ENCODE measurements at regions not wholly inside any gene's neighbourhood (a gene's known extent, or its start where the extent isn't known, plus 50 kb on each side); places are given as distances from the start of the nearest gene placed in this dataset.

DNA sequence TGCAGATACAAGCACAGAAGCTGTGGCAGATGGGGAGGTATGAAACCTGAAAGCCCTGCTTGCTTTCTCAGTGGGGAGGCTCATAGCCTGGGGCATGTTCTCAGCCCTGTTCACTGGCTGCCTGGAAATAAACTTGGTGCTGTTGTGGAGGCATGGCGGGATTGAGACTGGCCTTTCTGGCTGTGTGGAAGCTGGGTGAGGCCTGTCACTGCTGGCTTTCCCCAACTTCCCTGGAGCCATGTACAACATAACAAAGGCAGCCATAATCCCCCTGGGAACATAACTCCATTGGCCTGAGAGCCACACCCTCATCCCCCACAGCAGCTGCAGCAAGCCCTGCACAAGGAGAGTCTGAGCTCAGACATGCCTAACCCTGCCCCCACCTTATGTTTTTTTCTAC, 237.7 kb upstream of the TLL1 start:
- TF ChIP-seq, protein P1, sequence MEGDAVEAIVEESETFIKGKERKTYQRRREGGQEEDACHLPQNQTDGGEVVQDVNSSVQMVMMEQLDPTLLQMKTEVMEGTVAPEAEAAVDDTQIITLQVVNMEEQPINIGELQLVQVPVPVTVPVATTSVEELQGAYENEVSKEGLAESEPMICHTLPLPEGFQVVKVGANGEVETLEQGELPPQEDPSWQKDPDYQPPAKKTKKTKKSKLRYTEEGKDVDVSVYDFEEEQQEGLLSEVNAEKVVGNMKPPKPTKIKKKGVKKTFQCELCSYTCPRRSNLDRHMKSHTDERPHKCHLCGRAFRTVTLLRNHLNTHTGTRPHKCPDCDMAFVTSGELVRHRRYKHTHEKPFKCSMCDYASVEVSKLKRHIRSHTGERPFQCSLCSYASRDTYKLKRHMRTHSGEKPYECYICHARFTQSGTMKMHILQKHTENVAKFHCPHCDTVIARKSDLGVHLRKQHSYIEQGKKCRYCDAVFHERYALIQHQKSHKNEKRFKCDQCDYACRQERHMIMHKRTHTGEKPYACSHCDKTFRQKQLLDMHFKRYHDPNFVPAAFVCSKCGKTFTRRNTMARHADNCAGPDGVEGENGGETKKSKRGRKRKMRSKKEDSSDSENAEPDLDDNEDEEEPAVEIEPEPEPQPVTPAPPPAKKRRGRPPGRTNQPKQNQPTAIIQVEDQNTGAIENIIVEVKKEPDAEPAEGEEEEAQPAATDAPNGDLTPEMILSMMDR (conservative IDR thresholded peaks at IDR 0.05; ENCODE audit: low read depth, low read length), result no peak

DNA sequence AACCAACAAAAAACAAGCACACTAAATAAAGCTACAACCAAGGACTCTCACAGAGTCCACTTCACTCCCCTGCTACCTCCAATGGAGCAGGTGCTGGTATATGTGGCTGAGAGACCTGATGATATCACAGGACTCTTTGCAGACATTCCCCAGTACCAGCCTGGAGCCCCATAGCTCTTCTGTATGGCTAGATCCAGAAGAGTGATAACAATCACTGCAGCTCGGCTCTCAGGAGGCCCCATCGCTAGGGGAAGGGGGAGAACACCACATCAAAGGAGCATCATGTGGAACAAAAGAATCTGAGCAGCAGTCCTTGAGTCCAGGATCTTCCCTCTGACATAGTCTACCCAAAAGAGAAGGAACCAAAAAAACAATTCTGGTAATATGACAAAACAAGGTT, 237.1 kb upstream of the TLL1 start:
- TF ChIP-seq, protein P1 (conservative IDR thresholded peaks at IDR 0.05; ENCODE audit: low read depth, low read length), result no peak
- DNase-seq (ENCODE audit: low read depth), result no peak
- H3K4me3 ChIP-seq (ENCODE audit: low read length), result no peak overlapping the region

More for the DNA sequence above, 237.7 kb upstream of the TLL1 start:
- no peak for DNase-seq (ENCODE audit: low read depth)
- no peak overlapping the region for H3K4me3 ChIP-seq (ENCODE audit: low read length)

DNA sequence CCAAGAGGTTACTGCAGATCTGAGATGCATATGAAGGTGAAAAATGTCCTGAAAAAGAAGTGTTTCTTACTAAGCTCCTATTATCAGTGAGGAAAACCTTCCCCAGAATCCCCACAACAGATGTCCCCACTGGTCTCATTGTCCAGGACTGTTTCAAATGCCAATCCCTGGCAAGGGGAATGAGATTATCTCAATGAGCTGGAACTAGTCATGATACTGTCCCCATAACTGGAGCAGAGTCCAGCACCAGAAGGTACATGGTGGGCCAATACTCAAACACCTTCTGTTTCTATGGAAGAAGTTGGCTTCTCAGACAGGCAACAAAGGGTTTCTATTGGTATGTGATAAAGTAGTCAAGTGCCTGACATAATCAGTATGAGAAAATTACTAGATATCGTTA, 221.1 kb upstream of the TLL1 start:
- no peak overlapping the region for H3K4me3 ChIP-seq (ENCODE audit: low read length)
- DNase-seq (ENCODE audit: low read depth), result no peak
- TF ChIP-seq, protein P1 (conservative IDR thresholded peaks at IDR 0.05; ENCODE audit: low read depth, low read length), result no peak

DNA sequence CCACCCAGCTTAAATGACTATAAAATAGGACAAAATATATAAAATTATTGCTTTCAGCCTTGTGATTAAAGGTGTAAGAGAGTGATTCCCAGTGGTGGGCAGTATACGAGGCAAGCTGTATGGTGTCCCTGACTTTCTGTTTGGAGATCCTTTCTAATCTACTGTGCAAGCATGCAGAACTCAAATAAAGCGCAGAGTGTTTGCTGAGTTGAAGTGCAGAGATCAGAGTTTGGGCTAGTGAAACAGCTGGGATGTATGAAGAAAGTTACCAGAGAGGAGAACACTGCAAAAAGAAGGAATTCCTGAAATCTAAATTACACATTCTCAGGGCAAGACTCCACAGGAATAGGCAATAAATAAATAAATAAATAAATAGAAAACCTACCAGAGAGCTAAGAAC, 218.5 kb upstream of the TLL1 start:
- no peak overlapping the region for H3K4me3 ChIP-seq (ENCODE audit: low read length)
- TF ChIP-seq, protein P1 (conservative IDR thresholded peaks at IDR 0.05; ENCODE audit: low read depth, low read length), result no peak
- no peak for DNase-seq (ENCODE audit: low read depth)

DNA sequence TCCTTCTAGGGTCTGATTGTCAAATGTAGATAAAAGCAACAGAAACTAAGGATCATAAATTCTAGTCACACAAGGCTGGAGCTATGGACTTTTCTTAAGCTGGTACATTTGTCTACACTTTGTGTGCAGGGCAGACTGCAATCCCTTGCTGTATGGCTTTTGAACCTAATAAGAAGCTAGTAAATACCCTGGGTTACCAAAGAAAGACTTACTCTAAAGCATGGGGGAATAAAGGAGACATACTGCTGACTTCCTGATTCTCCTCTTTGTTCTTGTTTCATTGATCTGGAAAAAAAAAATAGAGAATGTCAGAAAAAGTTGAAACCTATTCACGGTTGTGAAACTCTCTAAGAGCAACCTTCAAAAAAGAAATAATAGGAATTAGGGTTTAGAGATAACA, 216.6 kb upstream of the TLL1 start:
- no peak overlapping the region for H3K4me3 ChIP-seq (ENCODE audit: low read length)
- DNase-seq (ENCODE audit: low read depth), result no peak
- TF ChIP-seq, protein P1 (conservative IDR thresholded peaks at IDR 0.05; ENCODE audit: low read depth, low read length), result no peak

DNA sequence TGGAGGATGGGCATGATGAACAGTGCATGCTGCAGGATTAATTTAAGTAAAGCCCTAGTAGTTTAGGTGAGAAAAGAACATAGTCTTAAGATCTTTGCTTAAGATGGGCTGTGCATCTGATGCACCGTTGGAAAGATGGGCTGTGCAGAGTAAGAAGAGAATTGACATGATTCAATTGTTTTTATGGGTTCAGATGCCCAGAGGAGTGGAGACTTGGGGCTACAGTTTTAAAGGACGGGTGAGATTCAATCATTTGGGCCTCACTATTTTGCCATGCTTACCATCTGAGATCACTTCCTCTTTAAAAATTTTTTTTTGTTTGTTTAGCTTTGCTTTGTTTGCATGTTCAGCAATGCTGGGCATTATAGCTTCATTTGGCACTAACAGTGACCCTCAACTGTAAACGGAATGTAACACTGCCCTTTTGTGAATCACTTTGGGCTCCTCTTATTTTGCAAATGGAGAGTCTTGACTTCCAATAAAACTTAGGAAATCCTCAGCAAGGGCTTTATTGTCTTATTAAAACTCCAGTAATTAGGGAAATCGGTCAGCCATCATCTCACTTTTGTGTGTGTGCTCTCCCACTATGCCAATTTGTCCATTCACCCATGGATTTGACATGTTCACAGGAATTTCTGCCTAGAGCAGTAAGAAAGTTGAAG, 216.1 kb upstream of the TLL1 start:
- TF ChIP-seq, protein P1 (conservative IDR thresholded peaks at IDR 0.05; ENCODE audit: low read depth, low read length), result no peak
- DNase-seq (ENCODE audit: low read depth), result no peak
- no peak overlapping the region for H3K4me3 ChIP-seq (ENCODE audit: low read length)

DNA sequence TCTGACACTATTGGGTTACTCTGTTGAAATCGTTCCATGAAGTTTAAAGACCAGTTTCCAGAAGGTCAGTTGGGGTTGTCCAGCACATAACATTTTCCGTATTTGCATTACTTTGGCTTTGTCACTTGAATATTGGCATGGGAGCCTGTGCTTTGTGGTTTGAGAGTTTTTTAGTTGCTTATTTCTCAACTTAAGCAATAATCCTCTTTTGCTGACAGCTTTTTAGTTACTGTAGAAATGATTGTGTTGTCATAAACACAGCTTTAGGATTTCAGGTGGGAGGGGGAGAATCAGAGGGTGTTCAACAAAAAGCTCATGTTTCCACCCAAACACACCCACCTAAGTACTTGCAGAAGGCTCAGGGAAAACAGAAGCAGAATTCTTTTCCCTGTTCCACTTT, 210.7 kb upstream of the TLL1 start:
- TF ChIP-seq, protein P1 (conservative IDR thresholded peaks at IDR 0.05; ENCODE audit: low read depth, low read length), result no peak
- H3K4me3 ChIP-seq (ENCODE audit: low read length), result no peak overlapping the region
- DNase-seq (ENCODE audit: low read depth), result peak; percentile 93
